GM18867 (cell line): ENCODE measurements at regions not wholly inside any gene's neighbourhood (a gene's known extent, or its start where the extent isn't known, plus 50 kb on each side); places are given as distances from the start of the nearest gene placed in this dataset.
"Not testable (repeated sequence)": the region's sequence is repeated elsewhere in the genome, so short reads cannot be mapped to it uniquely, and the experiment has no call there.

Experiments used
- ATAC-seq: cut with Tn5 transposase; IDR thresholded peaks from one replicate; pipeline ENCODE4 v1.9.1; 2021; ENCODE audit warnings: mild to moderate bottlenecking, moderate library complexity; ENCODE audit not compliant: unreplicated experiment

GRCh38 chr16:29311461-29312344, 94.8 kb downstream of the NPIPB11 start:
- ATAC-seq: no peak

GRCh38 chr16:29310852-29311314, 95.6 kb downstream of the NPIPB11 start:
- no peak for ATAC-seq

GRCh38 chr16:29310243-29310642, 96.3 kb downstream of the NPIPB11 start:
- ATAC-seq: not testable (repeated sequence)

- ATAC-seq: not testable (repeated sequence)
Observed at GRCh38 chr16:29309601-29310000, 96.9 kb downstream of the NPIPB11 start.

- ATAC-seq: no peak
Observed at GRCh38 chr16:29308644-29309546, 97.6 kb downstream of the NPIPB11 start.

GRCh38 chr16:29307598-29308507, 98.7 kb downstream of the NPIPB11 start:
- no peak for ATAC-seq

- no peak for ATAC-seq
Observed at GRCh38 chr16:29306943-29307597, 99.4 kb downstream of the NPIPB11 start.

- ATAC-seq: no peak
Observed at GRCh38 chr16:29306201-29306600, 100.3 kb downstream of the NPIPB11 start.

GRCh38 chr16:29305018-29305417, 101.5 kb downstream of the NPIPB11 start:
- not testable (repeated sequence) for ATAC-seq

- no peak for ATAC-seq
Observed at GRCh38 chr16:29304251-29304650, 102.3 kb downstream of the NPIPB11 start.

GRCh38 chr16:29303520-29303919, 103.0 kb downstream of the NPIPB11 start:
- no peak for ATAC-seq

GRCh38 chr16:29302976-29303375, 103.5 kb downstream of the NPIPB11 start:
- ATAC-seq: no peak

- ATAC-seq: not testable (repeated sequence)
Observed at GRCh38 chr16:29302433-29302832, 104.1 kb downstream of the NPIPB11 start.

- not testable (repeated sequence) for ATAC-seq
Observed at GRCh38 chr16:29301662-29302285, 104.7 kb downstream of the NPIPB11 start.

- ATAC-seq: not testable (repeated sequence)
Observed at GRCh38 chr16:29300541-29301535, 105.7 kb downstream of the NPIPB11 start.

- ATAC-seq: not testable (repeated sequence)
Observed at GRCh38 chr16:29300030-29300491, 106.5 kb downstream of the NPIPB11 start.

GRCh38 chr16:29298997-29299396, 107.5 kb downstream of the NPIPB11 start:
- not testable (repeated sequence) for ATAC-seq

GRCh38 chr16:29298307-29298706, 108.2 kb downstream of the NPIPB11 start:
- ATAC-seq: not testable (repeated sequence)
